NB4 (cell line): ENCODE measurements at regions not wholly inside any gene's neighbourhood (a gene's known extent, or its start where the extent isn't known, plus 50 kb on each side); places are given as distances from the start of the nearest gene placed in this dataset.

Source experiments
- CTCF ChIP-seq: IDR thresholded peaks from one replicate; pipeline ENCODE4 v1.5.1; 2012; ENCODE audit warnings: low read depth, low read length
- MAX ChIP-seq: IDR thresholded peaks from 2 replicates; pipeline ENCODE4 v1.6.1; 2011; ENCODE audit warnings: low read depth, low read length
- POLR2A ChIP-seq: IDR thresholded peaks from 2 replicates; pipeline ENCODE4 v1.6.1; 2011; ENCODE audit warnings: mild to moderate bottlenecking; ENCODE audit not compliant: insufficient read length; ENCODE audit errors: extremely low read depth

GRCh38 chr13:65803530-65804392 is 1426.4 kb downstream of the PCDH9 start:
- TF ChIP-seq CTCF (no peak), POLR2A (no peak), MAX (no peak)
